ENCODE measurements at regions not wholly inside any gene's neighbourhood (a gene's known extent, or its start where the extent isn't known, plus 50 kb on each side); places are given as distances from the start of the nearest gene placed in this dataset.

DNA sequence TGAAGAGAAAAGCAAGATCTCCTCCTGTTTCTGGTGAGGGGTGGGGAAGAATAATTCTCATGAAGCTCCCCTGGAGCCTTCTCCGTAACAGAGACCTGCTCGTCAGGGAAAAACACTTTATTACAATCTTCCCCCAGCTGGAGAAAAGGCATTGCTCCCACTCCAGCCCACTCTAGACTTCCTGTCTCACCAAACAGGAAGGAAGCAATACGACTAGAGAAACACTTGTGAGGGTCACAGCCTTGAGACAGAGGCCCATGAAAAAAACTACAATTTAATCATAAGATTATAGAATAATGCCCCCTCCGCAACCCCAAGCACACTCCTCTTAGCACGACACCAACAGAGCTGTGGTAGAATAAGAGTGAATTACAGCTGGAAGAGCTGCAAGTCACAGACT lies 197.2 kb upstream of the S1PR3 start:
- TF ChIP-seq, protein P1, sequence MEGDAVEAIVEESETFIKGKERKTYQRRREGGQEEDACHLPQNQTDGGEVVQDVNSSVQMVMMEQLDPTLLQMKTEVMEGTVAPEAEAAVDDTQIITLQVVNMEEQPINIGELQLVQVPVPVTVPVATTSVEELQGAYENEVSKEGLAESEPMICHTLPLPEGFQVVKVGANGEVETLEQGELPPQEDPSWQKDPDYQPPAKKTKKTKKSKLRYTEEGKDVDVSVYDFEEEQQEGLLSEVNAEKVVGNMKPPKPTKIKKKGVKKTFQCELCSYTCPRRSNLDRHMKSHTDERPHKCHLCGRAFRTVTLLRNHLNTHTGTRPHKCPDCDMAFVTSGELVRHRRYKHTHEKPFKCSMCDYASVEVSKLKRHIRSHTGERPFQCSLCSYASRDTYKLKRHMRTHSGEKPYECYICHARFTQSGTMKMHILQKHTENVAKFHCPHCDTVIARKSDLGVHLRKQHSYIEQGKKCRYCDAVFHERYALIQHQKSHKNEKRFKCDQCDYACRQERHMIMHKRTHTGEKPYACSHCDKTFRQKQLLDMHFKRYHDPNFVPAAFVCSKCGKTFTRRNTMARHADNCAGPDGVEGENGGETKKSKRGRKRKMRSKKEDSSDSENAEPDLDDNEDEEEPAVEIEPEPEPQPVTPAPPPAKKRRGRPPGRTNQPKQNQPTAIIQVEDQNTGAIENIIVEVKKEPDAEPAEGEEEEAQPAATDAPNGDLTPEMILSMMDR (IDR thresholded peaks at IDR 0.05; ENCODE audit: low read depth, low read length): no peak
- no peak for DNase-seq (ENCODE audit: extremely low read depth, low read depth)

DNA sequence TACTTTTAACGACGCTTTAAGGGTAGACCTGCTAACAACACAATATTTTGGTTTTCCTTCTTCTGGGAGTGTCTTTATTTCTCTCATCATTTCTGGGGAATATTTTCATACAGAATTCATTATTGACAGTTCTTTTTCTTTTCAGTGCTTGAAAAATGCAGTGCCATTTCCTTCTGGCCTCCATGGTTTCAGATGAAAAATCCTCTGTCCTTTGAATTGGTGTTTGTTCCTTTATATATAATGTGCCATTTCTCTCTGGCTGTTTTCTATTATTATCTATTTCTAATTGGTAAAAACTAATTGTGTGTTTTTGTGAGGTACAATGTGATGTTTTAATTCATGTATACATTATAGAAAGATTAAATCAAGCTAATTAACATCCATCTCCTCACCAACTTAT lies 194.3 kb upstream of the S1PR3 start:
- TF ChIP-seq, protein P1 (IDR thresholded peaks at IDR 0.05; ENCODE audit: low read depth, low read length): no peak
- no peak for DNase-seq (ENCODE audit: extremely low read depth, low read depth)

DNA sequence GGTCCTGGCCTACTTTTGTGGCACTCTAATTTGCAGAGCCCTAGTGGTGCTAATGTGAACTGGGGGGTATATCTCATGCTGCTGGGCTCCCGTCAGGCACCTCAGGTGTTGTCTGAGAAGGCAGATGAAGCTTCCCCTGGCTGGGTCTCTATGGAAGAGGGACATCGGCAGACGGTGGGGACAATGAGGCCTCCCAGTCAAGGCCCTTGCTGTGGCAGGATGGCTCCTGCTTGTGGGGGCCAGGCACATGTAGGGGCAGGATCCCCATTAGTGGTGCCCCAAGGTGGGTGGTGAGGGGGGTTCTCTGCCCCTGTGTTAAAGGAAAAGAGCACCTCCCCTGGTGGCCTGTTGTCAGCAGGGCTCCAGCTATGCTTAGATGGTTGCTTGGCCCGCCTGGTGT lies 192.8 kb upstream of the S1PR3 start:
- DNase-seq (ENCODE audit: extremely low read depth, low read depth): no peak
- TF ChIP-seq, protein P1 (IDR thresholded peaks at IDR 0.05; ENCODE audit: low read depth, low read length): no peak

DNA sequence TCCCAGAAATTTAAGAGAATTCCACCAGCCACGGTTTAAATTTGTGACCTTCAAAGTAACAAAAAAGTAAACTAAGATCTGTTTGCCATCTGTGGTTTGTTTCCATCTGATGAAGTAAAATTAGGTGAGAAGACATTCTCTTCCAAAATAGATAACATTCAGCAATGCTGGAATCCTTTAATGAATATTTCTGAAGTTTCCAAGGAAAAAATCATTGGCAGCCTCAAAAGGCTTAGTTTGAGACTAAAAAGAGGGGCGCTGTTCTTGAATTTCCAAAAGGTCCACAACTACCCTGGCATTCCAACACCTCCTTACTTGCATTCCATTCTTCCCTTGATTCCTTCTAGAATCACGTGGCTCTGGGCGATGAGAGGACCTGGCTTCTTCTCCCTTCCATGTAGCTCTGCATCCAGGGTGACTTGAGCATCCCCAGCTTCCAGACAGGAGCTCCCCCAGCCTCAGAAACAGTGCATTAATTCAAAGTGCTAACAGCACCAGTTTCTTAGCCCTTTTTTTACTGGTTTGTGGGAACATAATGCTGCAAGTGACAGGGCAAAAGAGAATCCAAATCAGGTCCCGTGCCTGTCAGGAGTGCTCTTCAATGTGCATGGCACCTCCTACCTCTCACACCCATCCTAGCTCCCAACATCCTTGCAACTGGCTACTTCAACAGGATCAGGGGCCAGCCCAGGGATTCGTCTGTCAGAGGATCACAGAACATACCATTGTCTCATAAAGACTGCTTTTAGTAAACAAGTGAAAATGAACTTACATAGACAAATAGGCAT lies 191.5 kb upstream of the S1PR3 start:
- TF ChIP-seq, protein P1 (IDR thresholded peaks at IDR 0.05; ENCODE audit: low read depth, low read length): no peak
- no peak for DNase-seq (ENCODE audit: extremely low read depth, low read depth)

DNA sequence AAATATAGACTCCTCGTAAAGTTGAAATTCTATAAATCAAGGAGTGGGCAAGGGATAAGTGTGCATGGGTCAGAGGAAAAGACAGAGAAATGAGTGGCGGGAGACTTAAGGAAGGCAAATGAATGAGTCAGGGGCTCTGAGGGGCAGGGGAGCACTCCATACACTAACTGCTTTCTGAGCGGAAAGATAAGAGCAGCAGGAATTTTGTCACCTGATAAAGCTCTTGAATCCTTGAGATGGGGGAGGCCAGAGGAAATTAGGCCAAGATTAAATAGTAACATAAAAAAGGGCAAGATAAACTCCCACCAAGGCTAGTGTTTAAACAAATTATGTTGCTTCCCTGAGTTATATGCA lies 191.0 kb upstream of the S1PR3 start:
- TF ChIP-seq, protein P1 (IDR thresholded peaks at IDR 0.05; ENCODE audit: low read depth, low read length): no peak
- no peak for DNase-seq (ENCODE audit: extremely low read depth, low read depth)

DNA sequence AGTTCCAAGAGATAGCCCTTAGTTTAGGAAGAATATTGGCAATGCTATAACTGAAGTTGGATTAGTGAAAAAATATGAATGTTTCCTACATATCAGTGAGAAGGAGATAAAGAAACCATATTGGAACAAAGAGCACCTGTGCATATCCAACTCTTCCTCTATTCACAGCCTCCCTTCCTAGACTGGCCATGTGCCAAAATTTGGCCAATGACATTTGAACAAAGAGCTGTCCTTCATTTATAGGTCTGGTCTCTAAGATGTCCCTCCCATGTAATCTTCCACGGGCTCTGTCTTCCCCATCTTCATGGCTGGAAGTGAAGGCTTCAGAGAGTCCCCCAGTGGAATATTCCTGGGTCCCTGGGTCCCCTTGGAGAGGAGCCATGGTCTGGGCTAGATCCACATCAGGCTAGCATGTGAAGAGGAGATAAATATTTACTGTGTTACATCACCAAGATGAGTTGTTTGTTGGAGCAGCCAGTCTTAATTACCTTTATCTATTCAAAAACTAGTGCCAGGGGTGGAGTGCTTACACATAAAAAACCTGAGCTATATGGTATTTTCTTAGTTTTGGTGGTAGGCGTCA lies 190.0 kb upstream of the S1PR3 start:
- DNase-seq (ENCODE audit: extremely low read depth, low read depth): no peak
- TF ChIP-seq, protein P1 (IDR thresholded peaks at IDR 0.05; ENCODE audit: low read depth, low read length): no peak

DNA sequence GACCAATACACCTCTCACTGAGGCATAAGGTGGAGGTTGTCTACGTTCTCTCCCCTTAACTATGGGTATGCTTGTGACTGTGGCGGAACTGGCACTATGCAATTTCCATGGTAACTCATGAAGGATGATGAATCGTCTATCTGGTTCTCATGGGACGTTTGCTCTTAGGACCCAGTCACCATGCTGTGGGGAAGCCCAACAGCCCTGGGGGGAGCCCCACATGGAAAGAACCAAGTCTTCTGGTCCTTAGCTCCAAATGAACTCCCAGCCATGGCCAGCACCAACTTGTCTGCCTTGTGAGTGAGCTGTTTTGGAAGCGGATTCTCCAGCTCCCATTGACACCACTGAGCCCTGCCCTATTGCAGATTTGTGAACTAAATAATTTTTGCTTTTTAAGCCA lies 188.7 kb upstream of the S1PR3 start:
- TF ChIP-seq, protein P1 (IDR thresholded peaks at IDR 0.05; ENCODE audit: low read depth, low read length): no peak
- no peak for DNase-seq (ENCODE audit: extremely low read depth, low read depth)
